ENCODE measurements at regions not wholly inside any gene's neighbourhood (a gene's known extent, or its start where the extent isn't known, plus 50 kb on each side); places are given as distances from the start of the nearest gene placed in this dataset.
A peak's percentile ranks its signal among the peaks of the same experiment; 100 is the strongest.

GRCh38 chr5:33375900-33376299, 64.9 kb upstream of the TARS1 start:
- TF ChIP-seq, protein P1, sequence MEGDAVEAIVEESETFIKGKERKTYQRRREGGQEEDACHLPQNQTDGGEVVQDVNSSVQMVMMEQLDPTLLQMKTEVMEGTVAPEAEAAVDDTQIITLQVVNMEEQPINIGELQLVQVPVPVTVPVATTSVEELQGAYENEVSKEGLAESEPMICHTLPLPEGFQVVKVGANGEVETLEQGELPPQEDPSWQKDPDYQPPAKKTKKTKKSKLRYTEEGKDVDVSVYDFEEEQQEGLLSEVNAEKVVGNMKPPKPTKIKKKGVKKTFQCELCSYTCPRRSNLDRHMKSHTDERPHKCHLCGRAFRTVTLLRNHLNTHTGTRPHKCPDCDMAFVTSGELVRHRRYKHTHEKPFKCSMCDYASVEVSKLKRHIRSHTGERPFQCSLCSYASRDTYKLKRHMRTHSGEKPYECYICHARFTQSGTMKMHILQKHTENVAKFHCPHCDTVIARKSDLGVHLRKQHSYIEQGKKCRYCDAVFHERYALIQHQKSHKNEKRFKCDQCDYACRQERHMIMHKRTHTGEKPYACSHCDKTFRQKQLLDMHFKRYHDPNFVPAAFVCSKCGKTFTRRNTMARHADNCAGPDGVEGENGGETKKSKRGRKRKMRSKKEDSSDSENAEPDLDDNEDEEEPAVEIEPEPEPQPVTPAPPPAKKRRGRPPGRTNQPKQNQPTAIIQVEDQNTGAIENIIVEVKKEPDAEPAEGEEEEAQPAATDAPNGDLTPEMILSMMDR (IDR thresholded peaks at IDR 0.05; ENCODE audit: borderline replicate concordance, control extremely low read depth, extremely low read depth, insufficient read depth, missing control alignments): no peak
- in situ Hi-C loops (cut with MboI; ENCODE audit: low sequenced_read_pairs, unreplicated experiment): no loop called here
- no peak for DNase-seq (ENCODE audit: low spot score)

DNA sequence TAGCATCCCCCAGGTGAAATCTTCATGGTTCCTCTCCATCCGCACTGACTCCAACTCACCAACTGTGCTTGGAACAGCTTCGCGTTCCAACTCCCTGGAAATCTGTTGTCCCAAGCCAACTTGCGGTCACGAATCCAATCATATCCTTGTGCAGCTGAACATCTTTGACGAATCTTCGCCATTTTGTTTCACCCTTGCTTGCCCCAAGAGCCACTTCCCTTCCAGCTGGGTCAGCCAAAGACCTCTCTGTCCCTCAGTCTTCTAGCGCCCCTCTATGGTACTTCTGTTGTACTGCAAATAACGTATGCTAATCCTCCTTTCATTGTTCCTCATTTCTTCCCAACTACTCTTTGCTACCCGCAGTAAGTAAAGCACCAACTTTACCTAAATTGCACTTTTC, 61.0 kb upstream of the TARS1 start:
- DNase-seq (ENCODE audit: low spot score): no peak
- in situ Hi-C loops (cut with MboI; ENCODE audit: low sequenced_read_pairs, unreplicated experiment): no loop called here
- TF ChIP-seq, protein P1 (IDR thresholded peaks at IDR 0.05; ENCODE audit: borderline replicate concordance, control extremely low read depth, extremely low read depth, insufficient read depth, missing control alignments): peak; percentile 24

DNA sequence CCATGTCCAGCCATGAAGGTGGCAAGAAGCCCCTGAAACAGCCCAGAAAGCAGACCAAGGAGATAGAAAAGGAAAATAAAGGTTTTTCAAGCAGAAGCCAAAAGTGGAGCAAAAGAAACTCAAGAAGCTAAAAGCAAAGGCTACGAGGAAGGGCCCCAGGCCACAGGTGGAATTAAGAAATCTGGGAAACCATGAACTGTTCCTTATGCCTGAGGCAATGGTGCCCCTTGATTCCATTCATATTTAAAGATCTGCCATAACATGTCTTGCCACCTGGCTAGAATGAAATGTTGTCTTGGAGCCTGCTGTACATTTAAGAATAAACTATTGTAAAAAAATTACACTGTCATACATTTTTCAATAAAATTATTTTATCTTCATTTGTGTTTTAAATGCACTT, 59.5 kb upstream of the TARS1 start:
- DNase-seq (ENCODE audit: low spot score): no peak
- in situ Hi-C loops (cut with MboI; ENCODE audit: low sequenced_read_pairs, unreplicated experiment): no loop called here
- TF ChIP-seq, protein P1 (IDR thresholded peaks at IDR 0.05; ENCODE audit: borderline replicate concordance, control extremely low read depth, extremely low read depth, insufficient read depth, missing control alignments): no peak
